H9 (cell line): ENCODE measurements at regions not wholly inside any gene's neighbourhood (a gene's known extent, or its start where the extent isn't known, plus 50 kb on each side); places are given as distances from the start of the nearest gene placed in this dataset.

Source experiments
- DNase-seq: peaks from one replicate; pipeline ENCODE4 v3.0.0-alpha.2; 2017
- H2AFZ ChIP-seq: one replicate; pipeline ENCODE4 v1.6.1; 2013; ENCODE audit warnings: mild to moderate bottlenecking, low read length, control low read depth, moderate library complexity
- H2AK5ac ChIP-seq: 2 replicates; pipeline ENCODE4 v1.6.1; 2013; ENCODE audit warnings: low read length, control low read depth, mixed read lengths; ENCODE audit not compliant: insufficient read length
- H2BK120ac ChIP-seq: one replicate; pipeline ENCODE4 v1.6.1; 2013; ENCODE audit warnings: low read depth, mild to moderate bottlenecking, low read length, control low read depth, inconsistent platforms; ENCODE audit not compliant: poor library complexity, severe bottlenecking
- H2BK12ac ChIP-seq: 2 replicates; pipeline ENCODE4 v1.6.1; 2013; ENCODE audit warnings: low read length, control low read depth, mixed read lengths, low read depth; ENCODE audit not compliant: insufficient read length
- H2BK15ac ChIP-seq: 2 replicates; pipeline ENCODE4 v1.6.1; 2013; ENCODE audit warnings: low read depth, low read length, control low read depth
- H2BK20ac ChIP-seq: one replicate; pipeline ENCODE4 v1.6.1; 2013; ENCODE audit warnings: low read depth, mild to moderate bottlenecking, low read length, control low read depth, inconsistent platforms; ENCODE audit not compliant: poor library complexity, severe bottlenecking
- H2BK5ac ChIP-seq: 2 replicates; pipeline ENCODE4 v1.6.1; 2013; ENCODE audit warnings: low read length, control low read depth, mixed read lengths; ENCODE audit not compliant: insufficient read length
- H3K14ac ChIP-seq: 2 replicates; pipeline ENCODE4 v1.6.1; 2013; ENCODE audit warnings: low read length, control low read depth; ENCODE audit not compliant: insufficient read depth
- H3K18ac ChIP-seq: 2 replicates; pipeline ENCODE4 v1.6.1; 2013; ENCODE audit warnings: low read depth, mild to moderate bottlenecking, mixed read lengths, low read length, control low read depth; ENCODE audit not compliant: insufficient read length
- H3K23ac ChIP-seq: 2 replicates; pipeline ENCODE4 v1.6.1; 2013; ENCODE audit warnings: low read length, control low read depth, mixed read lengths, low read depth; ENCODE audit not compliant: insufficient read length
- H3K23me2 ChIP-seq: 2 replicates; pipeline ENCODE4 v1.6.1; 2013; ENCODE audit warnings: low read depth, mild to moderate bottlenecking, mixed read lengths, low read length, control low read depth; ENCODE audit not compliant: insufficient read length, poor library complexity, severe bottlenecking
- H3K27ac ChIP-seq: 2 replicates; pipeline ENCODE4 v1.5.1; 2013; ENCODE audit warnings: low read length, control low read depth, mixed read lengths, low read depth; ENCODE audit not compliant: insufficient read length
- H3K27me3 ChIP-seq: 2 replicates; pipeline ENCODE4 v1.6.1; 2013; ENCODE audit warnings: low read length, control low read depth, inconsistent platforms; ENCODE audit not compliant: insufficient read depth
- H3K4ac ChIP-seq: 2 replicates; pipeline ENCODE4 v1.6.1; 2013; ENCODE audit warnings: low read depth, mild to moderate bottlenecking, control low read depth, inconsistent platforms, low read length, moderate library complexity
- H3K4me1 ChIP-seq: 2 replicates; pipeline ENCODE4 v1.6.1; 2013; ENCODE audit warnings: low read length, control low read depth, inconsistent platforms; ENCODE audit not compliant: insufficient read depth
- H3K4me2 ChIP-seq: 2 replicates; pipeline ENCODE4 v1.6.1; 2013; ENCODE audit warnings: low read length, control low read depth, mixed read lengths; ENCODE audit not compliant: insufficient read length, insufficient read depth
- H3K56ac ChIP-seq: 2 replicates; pipeline ENCODE4 v1.6.1; 2013; ENCODE audit warnings: low read depth, mild to moderate bottlenecking, mixed read lengths, low read length, control low read depth; ENCODE audit not compliant: insufficient read length
- H3K79me1 ChIP-seq: 2 replicates; pipeline ENCODE4 v1.6.1; 2013; ENCODE audit warnings: low read depth, mild to moderate bottlenecking, moderate library complexity, low read length, control low read depth, inconsistent platforms; ENCODE audit not compliant: insufficient read depth, poor library complexity, severe bottlenecking
- H3K79me2 ChIP-seq: 2 replicates; pipeline ENCODE4 v1.6.1; 2013; ENCODE audit warnings: low read length, control low read depth, inconsistent platforms; ENCODE audit not compliant: insufficient read depth
- H3K9ac ChIP-seq: 2 replicates; pipeline ENCODE4 v1.6.1; 2013; ENCODE audit warnings: low read length, control low read depth, mixed read lengths; ENCODE audit not compliant: insufficient read length; ENCODE audit errors: extremely low read depth
- H3K9me3 ChIP-seq: one replicate; pipeline ENCODE4 v1.6.1; 2013; ENCODE audit warnings: low read depth, low read length, inconsistent platforms; ENCODE audit not compliant: control insufficient read depth
- H3T11ph ChIP-seq: one replicate; pipeline ENCODE4 v1.6.1; 2013; ENCODE audit warnings: mild to moderate bottlenecking, low read length, control low read depth, inconsistent platforms
- H4K20me1 ChIP-seq: one replicate; pipeline ENCODE4 v1.6.1; 2013; ENCODE audit not compliant: control insufficient read depth, insufficient read length, insufficient read depth
- H4K5ac ChIP-seq: 2 replicates; pipeline ENCODE4 v1.6.1; 2013; ENCODE audit warnings: low read depth, mild to moderate bottlenecking, mixed read lengths, low read length, control low read depth; ENCODE audit not compliant: insufficient read length
- H4K8ac ChIP-seq: replicated peaks from 2 replicates; pipeline ENCODE4 v1.6.1; 2013; ENCODE audit warnings: low read length, control low read depth, mixed read lengths, low read depth; ENCODE audit not compliant: insufficient read length
- H4K91ac ChIP-seq: 2 replicates; pipeline ENCODE4 v1.6.1; 2013; ENCODE audit warnings: low read depth, mild to moderate bottlenecking, moderate library complexity, mixed read lengths, low read length, control low read depth; ENCODE audit not compliant: insufficient read length
- H3K27ac Mint-ChIP-seq, 3 experiments: 2 replicates in 2 of 3; 3 replicates in 1 of 3; pipeline ENCODE4 v1.8.0; 2020 to 2021; ENCODE audit warnings: mixed read lengths in 3 of 3, mild to moderate bottlenecking in 1 of 3, moderate library complexity in 1 of 3
- H3K27me3 Mint-ChIP-seq: 2 replicates; pipeline ENCODE4 v1.8.0; 2021; ENCODE audit warnings: low read depth, mild to moderate bottlenecking, moderate library complexity, mixed read lengths
- H3K36me3 Mint-ChIP-seq, 3 experiments: 2 replicates in 2 of 3; 3 replicates in 1 of 3; pipeline ENCODE4 v1.8.0; 2020 to 2021; ENCODE audit warnings: low read depth in 3 of 3, mixed read lengths in 3 of 3; ENCODE audit not compliant: insufficient read depth in 1 of 3
- H3K4me1 Mint-ChIP-seq, 2 experiments: 2 replicates each; pipeline ENCODE4 v1.8.0; 2020; ENCODE audit warnings: mixed read lengths in 2 of 2
- H3K4me3 Mint-ChIP-seq, 2 experiments: 2 replicates in 1 of 2; 3 replicates in 1 of 2; pipeline ENCODE4 v1.8.0; 2020 to 2021; ENCODE audit warnings: mild to moderate bottlenecking in 2 of 2, mixed read lengths in 2 of 2, moderate library complexity in 1 of 2
- H3K9me3 Mint-ChIP-seq, 2 experiments: 2 replicates in 1 of 2; 3 replicates in 1 of 2; pipeline ENCODE4 v1.8.0; 2020; ENCODE audit warnings: mild to moderate bottlenecking in 2 of 2, mixed read lengths in 2 of 2, moderate library complexity in 1 of 2
- CTCF ChIP-seq: fragments of 200-600 bp; sonication (generic); conservative IDR thresholded peaks from 3 replicates; pipeline ENCODE4 v1.8.0; 2021; ENCODE audit warnings: antibody characterized with exemption, mild to moderate bottlenecking
- WGBS: extraction: QIAGEN DNeasy Blood & Tissue Kit; methylation state at CpG from one replicate; pipeline ENCODE4 v1.1.7; 2013; ENCODE audit warnings: missing lambda C conversion rate, low lambda C conversion rate, mixed read lengths; ENCODE audit not compliant: insufficient read length; ENCODE audit errors: extremely low coverage; 5-methylcytosine and 5-hydroxymethylcytosine counted together

DNA sequence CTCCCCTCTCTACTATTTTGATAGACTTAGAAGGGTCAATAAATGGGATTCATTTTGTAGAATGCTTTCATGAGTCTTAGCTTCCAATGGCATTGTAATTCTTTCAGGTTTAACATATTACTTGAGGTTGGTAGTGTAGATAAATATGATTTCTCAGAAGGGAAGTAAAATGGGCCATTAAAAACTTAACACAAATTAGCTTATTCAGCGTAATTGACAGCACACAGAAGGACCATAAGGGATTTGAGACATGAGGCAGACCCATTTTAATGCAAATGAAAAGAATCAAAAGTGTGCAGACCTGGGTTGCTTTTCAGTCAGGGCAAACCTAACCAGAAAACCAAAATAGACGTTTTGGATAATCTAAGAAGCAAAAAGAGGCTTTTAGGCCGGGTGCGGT lies 156.6 kb upstream of the CNTNAP2 start:
- Histone ChIP-seq H3K79me2 (no peaks in the 10 kb centered on the region), H2BK5ac (no peak overlapping the region), H3K56ac (no peak overlapping the region), H4K20me1 (no peaks in the 10 kb centered on the region), H3K4ac (no peak overlapping the region), H3K4me2 (no peak overlapping the region), H4K8ac (no peak overlapping the region), H3K27ac (no peak overlapping the region), H3T11ph (no peak overlapping the region), H2BK15ac (no peak overlapping the region), H3K4me1 (no peaks in the 10 kb centered on the region), H3K9ac (no peak overlapping the region), H3K27me3 (no peaks in the 10 kb centered on the region), H3K18ac (no peak overlapping the region), H2BK20ac (no peak overlapping the region), H3K23me2 (no peaks in the 10 kb centered on the region), H2BK12ac (no peak overlapping the region), H4K5ac (no peak overlapping the region), H3K79me1 (no peaks in the 10 kb centered on the region), H4K91ac (no peak overlapping the region), H2BK120ac (no peak overlapping the region), H3K9me3 (no peaks in the 10 kb centered on the region), H2AK5ac (no peak overlapping the region), H3K23ac (no peak overlapping the region), H3K14ac (no peak overlapping the region), H2AFZ (no peak overlapping the region)
- Mint-ChIP-seq H3K36me3 (0 out of 7 replicates have a peak, but pooled peaks cover 0 to under 1% (median 0%) of the 10 kb centered on the region in 3 experiments), H3K4me1 (no peaks in the 10 kb centered on the region), H3K27me3 (no peaks in the 10 kb centered on the region), H3K9me3 (no peaks in the 10 kb centered on the region), H3K4me3 (no peak overlapping the region), H3K27ac (no peak overlapping the region)
- TF ChIP-seq CTCF, result no peak
- no CpG with 5 or more reads among the region's 4 CpGs for WGBS
- no peak for DNase-seq
